ENCODE measurements at regions not wholly inside any gene's neighbourhood (a gene's known extent, or its start where the extent isn't known, plus 50 kb on each side); places are given as distances from the start of the nearest gene placed in this dataset.

DNA sequence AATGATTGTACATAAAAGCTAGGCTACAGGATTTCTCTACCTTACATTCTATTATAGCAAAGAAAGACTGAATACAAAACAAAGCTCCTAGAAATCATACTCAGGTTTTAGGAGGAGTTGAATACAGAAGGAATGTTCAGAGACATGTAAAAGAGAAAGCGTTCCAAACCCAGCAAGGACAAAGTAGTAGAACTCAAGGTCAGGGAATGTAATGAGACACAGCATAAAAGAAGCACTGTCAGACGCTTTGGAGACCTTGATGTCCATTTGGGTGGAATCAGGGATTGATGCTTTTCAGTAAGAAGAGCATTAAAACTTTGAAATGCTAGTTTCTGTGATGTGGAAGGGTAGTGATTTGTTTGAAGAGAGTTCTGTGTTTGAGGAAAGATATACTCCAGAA, 303.6 kb downstream of the PCDH7 start:
- POLR2A ChIA-PET (ENCODE audit: partially characterized antibody) = no interaction called here
- no peak for DNase-seq (ENCODE audit: low read depth in 1 of 2, low spot score in 2 of 2)
- TF ChIP-seq TEAD4 (IDR thresholded peaks at IDR 0.05; ENCODE audit: low read depth, low read length) (no peak), CHD1 (IDR thresholded peaks at IDR 0.05; ENCODE audit: low read depth, low read length) (no peak), BCL11A (IDR thresholded peaks at IDR 0.05; ENCODE audit: low read depth in 2 of 2, low read length in 2 of 2) (no peak), SIX5 (IDR thresholded peaks at IDR 0.05; ENCODE audit: low read depth, low read length) (no peak), BRCA1 (IDR thresholded peaks at IDR 0.05; ENCODE audit: low read depth, low read length) (no peak), SIN3A (conservative IDR thresholded peaks at IDR 0.05 in 1 of 2, IDR thresholded peaks at IDR 0.05 in 1 of 2; ENCODE audit: low read depth in 1 of 2, low read length in 2 of 2) (no peak), EGR1 (IDR thresholded peaks at IDR 0.05; ENCODE audit: borderline replicate concordance, low read depth, low read length) (no peak), SAP30 (IDR thresholded peaks at IDR 0.05; ENCODE audit: insufficient read depth, insufficient replicate concordance, low read length) (no peak), KDM5A (IDR thresholded peaks at IDR 0.05; ENCODE audit: low read length) (no peak)
- TF ChIP-seq, protein P1, sequence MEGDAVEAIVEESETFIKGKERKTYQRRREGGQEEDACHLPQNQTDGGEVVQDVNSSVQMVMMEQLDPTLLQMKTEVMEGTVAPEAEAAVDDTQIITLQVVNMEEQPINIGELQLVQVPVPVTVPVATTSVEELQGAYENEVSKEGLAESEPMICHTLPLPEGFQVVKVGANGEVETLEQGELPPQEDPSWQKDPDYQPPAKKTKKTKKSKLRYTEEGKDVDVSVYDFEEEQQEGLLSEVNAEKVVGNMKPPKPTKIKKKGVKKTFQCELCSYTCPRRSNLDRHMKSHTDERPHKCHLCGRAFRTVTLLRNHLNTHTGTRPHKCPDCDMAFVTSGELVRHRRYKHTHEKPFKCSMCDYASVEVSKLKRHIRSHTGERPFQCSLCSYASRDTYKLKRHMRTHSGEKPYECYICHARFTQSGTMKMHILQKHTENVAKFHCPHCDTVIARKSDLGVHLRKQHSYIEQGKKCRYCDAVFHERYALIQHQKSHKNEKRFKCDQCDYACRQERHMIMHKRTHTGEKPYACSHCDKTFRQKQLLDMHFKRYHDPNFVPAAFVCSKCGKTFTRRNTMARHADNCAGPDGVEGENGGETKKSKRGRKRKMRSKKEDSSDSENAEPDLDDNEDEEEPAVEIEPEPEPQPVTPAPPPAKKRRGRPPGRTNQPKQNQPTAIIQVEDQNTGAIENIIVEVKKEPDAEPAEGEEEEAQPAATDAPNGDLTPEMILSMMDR (IDR thresholded peaks at IDR 0.05; ENCODE audit: control extremely low read depth in 1 of 3, insufficient read depth in 1 of 3, low read depth in 1 of 3, low read length in 3 of 3) = no peak
- TF ChIP-seq, protein P2, sequence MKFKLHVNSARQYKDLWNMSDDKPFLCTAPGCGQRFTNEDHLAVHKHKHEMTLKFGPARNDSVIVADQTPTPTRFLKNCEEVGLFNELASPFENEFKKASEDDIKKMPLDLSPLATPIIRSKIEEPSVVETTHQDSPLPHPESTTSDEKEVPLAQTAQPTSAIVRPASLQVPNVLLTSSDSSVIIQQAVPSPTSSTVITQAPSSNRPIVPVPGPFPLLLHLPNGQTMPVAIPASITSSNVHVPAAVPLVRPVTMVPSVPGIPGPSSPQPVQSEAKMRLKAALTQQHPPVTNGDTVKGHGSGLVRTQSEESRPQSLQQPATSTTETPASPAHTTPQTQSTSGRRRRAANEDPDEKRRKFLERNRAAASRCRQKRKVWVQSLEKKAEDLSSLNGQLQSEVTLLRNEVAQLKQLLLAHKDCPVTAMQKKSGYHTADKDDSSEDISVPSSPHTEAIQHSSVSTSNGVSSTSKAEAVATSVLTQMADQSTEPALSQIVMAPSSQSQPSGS (IDR thresholded peaks at IDR 0.05; ENCODE audit: low read length) = no peak

More for the DNA sequence above, 303.6 kb downstream of the PCDH7 start:
- H3K79me2 ChIP-seq (ENCODE audit: control insufficient read depth in 1 of 2, insufficient read depth in 2 of 2, low read length in 2 of 2) = no peaks in the 10 kb centered on the region
- no peak overlapping the region for H3K27ac ChIP-seq (ENCODE audit: low read depth, low read length)
- H2BK120ac ChIP-seq (replicated peaks; ENCODE audit: low read depth, low read length) = no peak overlapping the region
- H4K91ac ChIP-seq (replicated peaks; ENCODE audit: insufficient read length, low read length) = no peak overlapping the region
- H3K9ac ChIP-seq (replicated peaks in 1 of 4; ENCODE audit: extremely low read depth in 1 of 4, low read depth in 3 of 4, low read length in 3 of 4) = no peak overlapping the region
- no peak overlapping the region for H3K4ac ChIP-seq (replicated peaks; ENCODE audit: insufficient read length, low read depth, low read length)
- H3K36me3 ChIP-seq (ENCODE audit: control insufficient read depth in 2 of 4, insufficient read depth in 4 of 4, low read length in 3 of 4) = no peaks in the 10 kb centered on the region
- H4K5ac ChIP-seq (ENCODE audit: insufficient read length, low read depth, low read length) = no peak overlapping the region
- H2BK20ac ChIP-seq (ENCODE audit: low read length) = no peak overlapping the region
- peak overlapping the region; percentile 84; the same call in 1 of the 2 replicates for H2AFZ ChIP-seq (ENCODE audit: low read length)
- no peaks in the 10 kb centered on the region for H3K27me3 ChIP-seq (replicated peaks in 1 of 4; ENCODE audit: control insufficient read depth in 3 of 4, extremely low read depth in 1 of 4, insufficient read depth in 3 of 4, low read length in 3 of 4)
- no peaks in the 10 kb centered on the region for H3K9me3 ChIP-seq (ENCODE audit: insufficient read depth in 2 of 2, low read depth in 1 of 2, low read length in 1 of 2)
- H3K4me3 ChIP-seq (ENCODE audit: extremely low read depth in 1 of 4, insufficient read depth in 2 of 4, low read depth in 3 of 4, low read length in 4 of 4) = no peak overlapping the region
- no peak overlapping the region for H4K8ac ChIP-seq (ENCODE audit: extremely low read depth, insufficient read depth, low read length)
- no peak overlapping the region for H2AK5ac ChIP-seq (ENCODE audit: low read depth, low read length)
- WGBS, 2 experiments (ENCODE audit: extremely low coverage in 1 of 2, insufficient coverage in 1 of 2, insufficient read length in 1 of 2, insufficient replicate concordance in 2 of 2, low coverage in 1 of 2, low lambda C conversion rate in 2 of 2, missing lambda C conversion rate in 1 of 2) = 84% methylated on average over 2 of the region's 2 CpGs; no CpG with 5 or more reads in 1 of the 2 experiments
- FAIRE-seq = no peak
- no peaks in the 10 kb centered on the region for H3K79me1 ChIP-seq (ENCODE audit: low read depth, low read length)
- no peak overlapping the region for H3K4me2 ChIP-seq (ENCODE audit: insufficient read depth in 1 of 2, low read depth in 2 of 2, low read length in 2 of 2)
- H3K14ac ChIP-seq (ENCODE audit: insufficient read length) = no peak overlapping the region
- H3K23me2 ChIP-seq (ENCODE audit: low read depth, low read length) = no peaks in the 10 kb centered on the region
- H3K4me1 ChIP-seq (replicated peaks in 1 of 4; ENCODE audit: control insufficient read depth in 3 of 4, insufficient read depth in 4 of 4, low read length in 3 of 4) = no peaks in the 10 kb centered on the region
- no peak overlapping the region for H2BK5ac ChIP-seq (ENCODE audit: low read depth, low read length)
- no peaks in the 10 kb centered on the region for H4K20me1 ChIP-seq (replicated peaks in 1 of 2; ENCODE audit: control insufficient read depth in 1 of 2, insufficient read depth in 2 of 2, low read length in 2 of 2)
- H3K18ac ChIP-seq (ENCODE audit: extremely low read depth, low read length) = no peak overlapping the region
- H3K56ac ChIP-seq (replicated peaks; ENCODE audit: insufficient read length, low read depth, low read length) = no peak overlapping the region
- H2BK12ac ChIP-seq (ENCODE audit: low read depth, low read length) = no peak overlapping the region
- no peak overlapping the region for H3K23ac ChIP-seq (ENCODE audit: insufficient read length)
- CTCF ChIA-PET (ENCODE audit: partially characterized antibody) = no interaction called here
- H2BK15ac ChIP-seq (ENCODE audit: low read length) = no peak overlapping the region
